ENCODE measurements at regions not wholly inside any gene's neighbourhood (a gene's known extent, or its start where the extent isn't known, plus 50 kb on each side); places are given as distances from the start of the nearest gene placed in this dataset.

GRCh38 chr6:166877906-166878305 lies 78.4 kb downstream of the RNASET2 start:
- no peak for DNase-seq (ENCODE audit: low spot score in 2 of 2)
- Mint-ChIP-seq H3K4me3 (no peak overlapping the region), H3K4me1 (no peaks in the 10 kb centered on the region), H3K27ac (no peak overlapping the region), H3K36me3 (no peaks in the 10 kb centered on the region), H3K9me3 (peaks cover 3% of the 10 kb centered on the region)
- no peak for ATAC-seq

- no peak for ATAC-seq
Observed at GRCh38 chr6:166877349-166877748, 79.0 kb downstream of the RNASET2 start.

GRCh38 chr6:166872531-166873009 lies 83.8 kb downstream of the RNASET2 start:
- no peak overlapping the region for H3K27ac Mint-ChIP-seq
- no peaks in the 10 kb centered on the region for H3K4me1 Mint-ChIP-seq
- no peak overlapping the region for H3K4me3 Mint-ChIP-seq
- DNase-seq (ENCODE audit: low spot score in 2 of 2) (no peak), ATAC-seq (no peak)
- H3K36me3 Mint-ChIP-seq, result no peaks in the 10 kb centered on the region
- H3K9me3 Mint-ChIP-seq, result no peaks in the 10 kb centered on the region

More at GRCh38 chr6:166877349-166877748, 79.0 kb downstream of the RNASET2 start:
- no peak overlapping the region for H3K4me3 Mint-ChIP-seq
- H3K36me3 Mint-ChIP-seq, result no peaks in the 10 kb centered on the region
- H3K9me3 Mint-ChIP-seq, result no peaks in the 10 kb centered on the region
- no peak for DNase-seq (ENCODE audit: low spot score in 2 of 2)
- H3K4me1 Mint-ChIP-seq, result no peaks in the 10 kb centered on the region
- H3K27ac Mint-ChIP-seq, result no peak overlapping the region

DNA sequence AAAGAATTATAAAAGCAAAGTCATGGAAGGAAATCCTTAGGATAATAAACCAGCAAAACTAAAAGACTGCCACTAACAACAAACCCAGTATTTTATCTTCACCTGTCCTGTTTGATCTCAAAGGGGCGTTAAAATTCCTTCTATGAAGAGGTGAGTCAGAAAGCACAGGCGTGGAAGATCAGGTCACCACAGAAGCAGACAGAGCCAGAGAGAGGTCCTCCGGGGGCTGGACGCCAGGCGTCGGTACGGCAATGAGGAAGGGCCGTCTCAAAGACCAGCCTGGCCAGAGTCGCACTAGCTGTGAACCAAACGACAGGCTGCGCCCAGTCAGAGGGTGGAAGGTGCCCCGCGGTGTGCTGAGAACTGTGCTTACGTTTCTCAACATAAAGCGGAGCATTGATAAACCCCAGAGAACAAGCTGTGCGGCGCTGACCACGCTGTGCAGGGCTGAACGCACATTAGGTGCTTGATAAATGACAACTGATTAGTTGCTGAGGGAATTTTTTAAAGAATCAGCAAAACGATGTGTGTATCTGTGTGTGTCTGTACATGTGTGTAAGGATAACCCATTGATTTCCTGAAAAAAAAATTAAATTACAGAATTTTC lies 85.6 kb downstream of the RNASET2 start:
- no peak overlapping the region for H3K27ac Mint-ChIP-seq
- DNase-seq (ENCODE audit: low spot score in 2 of 2), result no peak
- H3K9me3 Mint-ChIP-seq, result no peaks in the 10 kb centered on the region
- H3K4me1 Mint-ChIP-seq, result no peaks in the 10 kb centered on the region
- H3K4me3 Mint-ChIP-seq, result no peak overlapping the region
- no peaks in the 10 kb centered on the region for H3K36me3 Mint-ChIP-seq
- ATAC-seq, result no peak

DNA sequence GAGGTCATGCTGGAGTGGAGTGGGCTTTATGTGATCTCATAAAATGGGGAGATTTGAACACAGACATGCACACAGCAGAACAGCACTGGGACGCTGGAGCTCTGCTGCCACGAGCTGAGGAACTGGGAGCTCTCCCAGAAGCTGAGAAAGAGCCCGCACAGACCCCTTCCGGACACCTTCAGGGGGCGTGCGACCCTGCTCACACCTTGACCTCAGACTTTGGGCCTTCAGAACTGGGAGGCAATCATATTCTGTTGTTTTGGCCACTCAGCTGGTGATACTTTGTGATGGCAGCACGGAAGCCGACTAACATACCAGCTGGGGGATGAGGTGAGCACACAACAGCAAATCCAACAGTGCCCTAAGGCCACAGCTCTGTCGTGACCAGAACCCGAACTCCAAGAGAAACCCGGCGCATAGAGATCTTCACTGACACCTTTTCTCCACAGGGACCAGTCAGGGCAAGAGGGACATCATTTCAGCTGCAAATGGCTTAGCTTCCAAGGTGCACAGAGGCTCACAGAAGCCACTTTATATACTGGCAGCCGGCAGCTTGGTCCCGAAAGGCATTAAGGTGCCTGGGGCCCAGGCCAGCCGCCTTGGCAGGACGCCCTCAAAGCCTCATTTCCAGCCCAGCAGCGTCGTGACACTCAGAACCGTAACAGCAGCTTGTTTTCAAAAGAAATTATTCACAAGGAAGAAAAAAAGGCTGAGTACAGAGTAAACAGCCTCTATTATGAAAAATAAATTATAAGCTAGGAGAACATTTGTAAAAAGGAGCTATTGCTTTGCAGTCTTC lies 89.3 kb downstream of the RNASET2 start:
- no peaks in the 10 kb centered on the region for H3K36me3 Mint-ChIP-seq

GRCh38 chr6:166864333-166864732 lies 92.0 kb downstream of the RNASET2 start:
- no peak overlapping the region for H3K27ac Mint-ChIP-seq
- no peak overlapping the region for H3K4me3 Mint-ChIP-seq
- DNase-seq (ENCODE audit: low spot score in 2 of 2) (no peak), ATAC-seq (no peak)
- peaks cover 7% of the 10 kb centered on the region for H3K4me1 Mint-ChIP-seq
- H3K36me3 Mint-ChIP-seq, result no peaks in the 10 kb centered on the region
- no peaks in the 10 kb centered on the region for H3K9me3 Mint-ChIP-seq

More for the DNA sequence above, 89.3 kb downstream of the RNASET2 start:
- Mint-ChIP-seq H3K4me1 (peaks cover 2% of the 10 kb centered on the region), H3K27ac (no peak overlapping the region), H3K9me3 (no peaks in the 10 kb centered on the region), H3K4me3 (no peak overlapping the region)
- DNase-seq (ENCODE audit: low spot score in 2 of 2), result no peak
- ATAC-seq, result no peak

DNA sequence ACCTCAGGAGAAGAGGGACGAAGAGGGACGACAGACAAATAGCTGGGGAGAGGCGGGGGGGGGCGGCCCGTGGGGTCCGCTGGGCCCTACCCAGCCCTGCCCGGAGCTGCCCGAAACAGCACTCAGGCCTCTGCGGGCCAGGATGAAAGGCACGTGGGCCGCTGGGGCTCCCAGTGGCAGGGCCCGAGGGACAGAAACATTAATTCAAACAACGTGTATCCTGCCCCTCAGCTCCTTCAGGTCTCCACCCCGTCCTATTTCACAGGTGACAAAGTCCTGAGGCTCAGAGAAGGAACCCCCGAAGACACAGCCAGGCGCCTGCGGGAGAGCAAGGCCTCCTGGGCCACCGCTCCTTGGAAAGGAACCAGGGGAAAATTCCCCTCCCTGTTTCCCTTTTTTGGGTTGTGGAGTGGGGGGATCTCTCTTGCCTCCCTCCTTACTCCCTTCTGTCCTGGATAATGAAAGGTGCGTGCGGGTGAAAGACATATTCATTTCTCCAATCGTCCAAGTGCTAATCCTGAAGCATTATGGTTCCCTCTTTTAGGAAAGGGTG lies 93.3 kb downstream of the RNASET2 start:
- peaks cover 7% of the 10 kb centered on the region for H3K4me1 Mint-ChIP-seq
- H3K9me3 Mint-ChIP-seq, result no peaks in the 10 kb centered on the region
- peak; percentile 38 for ATAC-seq
- H3K4me3 Mint-ChIP-seq, result peak overlapping the region; percentile 77
- no peak overlapping the region for H3K27ac Mint-ChIP-seq
- no peaks in the 10 kb centered on the region for H3K36me3 Mint-ChIP-seq
- DNase-seq (ENCODE audit: low spot score in 2 of 2), result no peak

DNA sequence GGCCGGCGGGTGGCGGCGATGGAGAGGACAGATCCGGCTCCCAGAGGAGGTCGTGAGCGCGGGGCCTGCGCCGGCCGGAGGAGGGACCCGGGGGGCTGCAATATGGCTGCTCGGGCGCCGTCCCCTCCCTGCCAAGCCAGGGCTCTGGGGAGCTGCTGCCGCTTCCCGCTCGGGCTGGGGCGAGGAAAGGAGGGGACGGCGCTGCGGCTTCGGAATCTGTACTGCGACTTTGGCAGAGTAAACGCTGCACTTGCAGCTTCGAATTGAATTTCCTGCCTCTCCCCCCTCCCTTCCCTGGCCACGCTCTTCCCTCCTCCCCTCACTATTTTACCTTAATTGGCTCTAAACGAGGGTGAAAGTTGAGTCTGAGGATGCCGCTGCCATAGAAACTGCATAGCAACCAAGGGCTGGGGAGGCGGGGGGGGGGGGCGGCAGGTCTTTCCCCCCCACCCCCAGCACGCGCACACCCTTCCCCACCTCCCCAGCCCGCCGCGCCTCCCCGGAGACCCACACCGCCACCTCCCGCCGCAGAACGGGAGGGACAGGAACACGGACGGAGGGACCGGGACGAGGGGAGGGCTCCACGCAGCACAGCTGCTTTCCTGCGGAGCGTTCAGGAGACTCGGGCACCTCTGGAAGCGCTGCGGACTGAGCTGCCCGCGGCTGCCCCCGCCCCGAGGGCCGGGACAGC lies 93.9 kb downstream of the RNASET2 start:
- peak; percentile 67 for ATAC-seq
- DNase-seq (ENCODE audit: low spot score in 2 of 2), result no peak
- Mint-ChIP-seq H3K36me3 (no peaks in the 10 kb centered on the region), H3K27ac (no peak overlapping the region), H3K9me3 (no peaks in the 10 kb centered on the region), H3K4me3 (peak overlapping the region; percentile 77), H3K4me1 (peaks cover 7% of the 10 kb centered on the region)

GRCh38 chr6:166861961-166862286 lies 94.4 kb downstream of the RNASET2 start:
- no peak for ATAC-seq
- H3K4me3 Mint-ChIP-seq, result peak overlapping the region; percentile 77
- DNase-seq (ENCODE audit: low spot score in 2 of 2), result no peak
- H3K36me3 Mint-ChIP-seq, result no peaks in the 10 kb centered on the region
- H3K9me3 Mint-ChIP-seq, result no peaks in the 10 kb centered on the region
- H3K27ac Mint-ChIP-seq, result no peak overlapping the region
- peaks cover 7% of the 10 kb centered on the region for H3K4me1 Mint-ChIP-seq

DNA sequence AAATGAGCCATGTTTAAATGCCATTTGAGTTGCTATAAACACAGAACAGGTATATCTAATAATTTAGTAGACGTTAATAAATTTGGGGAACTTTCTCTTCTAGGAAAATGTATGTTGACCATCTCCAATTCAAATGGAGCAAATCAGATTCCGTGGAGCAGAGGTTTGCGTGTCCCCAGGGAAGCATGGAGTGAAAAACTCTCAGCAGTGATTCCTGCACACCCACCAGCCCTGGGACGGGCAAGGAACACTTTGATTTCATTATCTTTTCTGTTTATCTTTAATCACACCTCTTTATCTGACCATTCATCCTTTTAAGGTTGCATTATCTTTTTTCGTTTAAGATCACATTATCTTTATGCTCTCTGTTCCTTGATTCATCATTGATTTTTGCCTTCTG lies 95.0 kb downstream of the RNASET2 start:
- H3K4me1 Mint-ChIP-seq, result peaks cover 7% of the 10 kb centered on the region
- H3K9me3 Mint-ChIP-seq, result no peaks in the 10 kb centered on the region
- H3K4me3 Mint-ChIP-seq, result peak overlapping the region; percentile 77
- ATAC-seq (no peak), DNase-seq (ENCODE audit: low spot score in 2 of 2) (no peak)
- no peak overlapping the region for H3K27ac Mint-ChIP-seq
- no peaks in the 10 kb centered on the region for H3K36me3 Mint-ChIP-seq

DNA sequence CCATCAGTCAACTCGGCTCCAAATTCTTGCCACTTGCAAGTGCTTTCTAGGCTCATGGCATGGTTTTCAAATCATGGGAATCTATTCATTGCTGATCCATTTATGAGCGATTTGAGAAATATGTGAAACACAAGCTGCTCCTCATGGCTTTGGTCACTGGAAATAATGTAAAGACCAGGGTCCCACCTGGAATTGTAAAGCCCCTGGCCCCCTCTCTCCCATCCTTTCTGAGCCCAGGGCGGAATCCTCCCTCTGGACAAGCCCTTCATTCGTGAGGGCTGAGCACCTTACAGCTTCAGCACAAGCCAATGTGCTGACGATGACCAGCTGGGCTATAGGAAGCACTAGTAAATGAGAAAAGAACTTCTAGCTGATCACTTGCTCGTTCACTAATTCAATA lies 96.0 kb downstream of the RNASET2 start:
- Mint-ChIP-seq H3K4me1 (peaks cover 7% of the 10 kb centered on the region), H3K4me3 (no peak overlapping the region), H3K9me3 (no peaks in the 10 kb centered on the region), H3K27ac (no peak overlapping the region), H3K36me3 (no peaks in the 10 kb centered on the region)
- ATAC-seq, result no peak
- DNase-seq (ENCODE audit: low spot score in 2 of 2), result no peak

GRCh38 chr6:166855416-166855815 lies 100.9 kb downstream of the RNASET2 start:
- Mint-ChIP-seq H3K36me3 (no peaks in the 10 kb centered on the region), H3K4me3 (no peak overlapping the region), H3K27ac (no peak overlapping the region), H3K4me1 (no peaks in the 10 kb centered on the region), H3K9me3 (no peaks in the 10 kb centered on the region)
- ATAC-seq, result no peak
- DNase-seq (ENCODE audit: low spot score in 2 of 2), result no peak

- H3K27ac Mint-ChIP-seq, result no peak overlapping the region
- H3K9me3 Mint-ChIP-seq, result no peaks in the 10 kb centered on the region
- no peak overlapping the region for H3K4me3 Mint-ChIP-seq
- H3K36me3 Mint-ChIP-seq, result no peaks in the 10 kb centered on the region
- no peaks in the 10 kb centered on the region for H3K4me1 Mint-ChIP-seq
- ATAC-seq (no peak), DNase-seq (ENCODE audit: low spot score in 2 of 2) (no peak)
Observed at GRCh38 chr6:166853371-166854325, 102.7 kb downstream of the RNASET2 start.

DNA sequence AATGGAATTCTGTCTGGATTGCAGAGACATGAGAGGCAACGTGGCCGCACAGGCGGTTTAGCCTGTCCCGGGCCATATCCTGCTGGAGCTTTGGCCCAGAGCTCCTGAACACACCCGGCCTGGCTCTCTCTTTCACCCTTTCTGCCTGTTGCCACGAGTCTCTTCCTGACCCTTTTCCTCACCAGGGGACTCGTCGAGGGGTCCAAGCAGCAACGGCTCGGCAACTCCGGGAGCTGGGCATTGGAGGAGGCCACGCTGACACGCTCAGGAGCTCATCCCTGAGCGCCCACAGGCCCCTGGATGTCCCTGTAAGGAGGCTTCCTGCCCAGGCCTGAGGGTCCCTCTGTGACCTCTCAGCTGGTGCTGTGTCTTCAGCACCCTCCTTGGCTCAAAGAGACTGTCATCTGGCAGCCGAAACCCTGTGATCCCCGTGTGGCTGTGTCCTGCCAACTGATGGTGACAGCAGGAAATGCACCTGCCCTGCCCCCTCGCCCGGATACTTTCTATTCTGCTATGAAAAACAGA lies 103.8 kb downstream of the RNASET2 start:
- no peaks in the 10 kb centered on the region for H3K36me3 Mint-ChIP-seq
- DNase-seq (ENCODE audit: low spot score in 2 of 2) (no peak), ATAC-seq (no peak)
- H3K27ac Mint-ChIP-seq, result no peak overlapping the region
- H3K9me3 Mint-ChIP-seq, result no peaks in the 10 kb centered on the region
- no peaks in the 10 kb centered on the region for H3K4me1 Mint-ChIP-seq
- H3K4me3 Mint-ChIP-seq, result no peak overlapping the region

Measured in stimulated activated effector memory CD8-positive, alpha-beta T cell treated with anti-CD3 and anti-CD28 coated beads, Interleukin-12 subunit alpha, Interleukin-12 subunit beta, amount 100 ng/mL, for 72 hours (primary cell).